ENCODE measurements at regions not wholly inside any gene's neighbourhood (a gene's known extent, or its start where the extent isn't known, plus 50 kb on each side); places are given as distances from the start of the nearest gene placed in this dataset.

DNA sequence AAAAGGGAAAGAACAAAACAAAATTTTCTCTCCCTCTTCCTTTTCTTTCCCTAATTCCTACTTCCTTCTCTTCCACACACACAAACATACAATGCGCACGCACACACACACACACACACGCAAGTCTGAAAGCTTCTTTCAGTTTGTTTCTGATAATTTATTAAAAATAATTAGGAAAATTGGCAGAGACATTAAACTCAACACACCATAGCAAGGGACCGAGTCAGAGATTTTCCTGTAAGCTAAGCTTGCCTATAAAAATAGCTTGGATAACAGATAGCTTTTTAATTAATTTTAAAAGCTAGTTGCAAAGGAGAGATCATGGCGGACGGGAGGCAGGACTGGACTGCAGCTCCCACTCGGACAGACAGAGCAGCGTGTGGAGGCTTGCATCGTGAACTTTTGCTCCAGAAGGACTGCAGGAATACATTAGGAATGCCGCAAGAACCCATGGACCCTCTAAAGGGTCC, 92.6 kb upstream of the MAPK10 start:
- Histone ChIP-seq H3K4me3 (replicated peaks in 1 of 3; ENCODE audit: insufficient read depth in 1 of 3, low read depth in 2 of 3, low read length in 3 of 3) (no peak overlapping the region), H3K27ac (ENCODE audit: extremely low read length, insufficient read depth, low read length) (no peak overlapping the region), H3K79me2 (ENCODE audit: insufficient read depth, low read length) (no peaks in the 10 kb centered on the region), H2AFZ (ENCODE audit: low read length) (no peak overlapping the region), H3K4me2 (ENCODE audit: low read depth, low read length) (no peak overlapping the region), H3K27me3 (ENCODE audit: control insufficient read depth in 1 of 2, insufficient read depth in 2 of 2, low read length in 2 of 2) (no peaks in the 10 kb centered on the region), H3K36me3 (replicated peaks in 1 of 2; ENCODE audit: control insufficient read depth in 1 of 2, insufficient read depth in 2 of 2, low read length in 2 of 2) (no peaks in the 10 kb centered on the region), H3K4me1 (ENCODE audit: insufficient read depth, low read length) (no peaks in the 10 kb centered on the region), H3K9me3 (ENCODE audit: low read length) (no peaks in the 10 kb centered on the region), H3K9ac (ENCODE audit: insufficient read depth, low read depth, low read length) (no peak overlapping the region), H4K20me1 (ENCODE audit: insufficient read depth, low read length) (no peaks in the 10 kb centered on the region)
- no peak for FAIRE-seq
- BruUV-seq (replicated peaks): no TSS peak
- DNase-seq (ENCODE audit: low spot score): no peak
- in situ Hi-C loops (cut with HindIII; ENCODE audit: extremely low pct_ligation_motif_present, low pct_unique_long_range_greater_than_20kb): no loop called here
- 42% methylated on average over 10 of the region's 10 CpGs for WGBS (ENCODE audit: low lambda C conversion rate)
- ATAC-seq: no peak
- ChIA-PET CTCF (ENCODE audit: low intra/inter-chr PET ratio, low total read pairs) (no interaction called here), POLR2A (no interaction called here)
- intact Hi-C loops (cut with micrococcal nuclease; ENCODE audit: unreplicated experiment): no loop called here
- TF ChIP-seq, protein P1, sequence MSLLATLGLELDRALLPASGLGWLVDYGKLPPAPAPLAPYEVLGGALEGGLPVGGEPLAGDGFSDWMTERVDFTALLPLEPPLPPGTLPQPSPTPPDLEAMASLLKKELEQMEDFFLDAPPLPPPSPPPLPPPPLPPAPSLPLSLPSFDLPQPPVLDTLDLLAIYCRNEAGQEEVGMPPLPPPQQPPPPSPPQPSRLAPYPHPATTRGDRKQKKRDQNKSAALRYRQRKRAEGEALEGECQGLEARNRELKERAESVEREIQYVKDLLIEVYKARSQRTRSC (CRISPR knock-in tag; IDR thresholded peaks at IDR 0.05; ENCODE audit: low read depth): no peak
- no peak for TF ChIP-seq ZNF589 (CRISPR knock-in tag; conservative IDR thresholded peaks at IDR 0.05)
- TF ChIP-seq, protein P2, sequence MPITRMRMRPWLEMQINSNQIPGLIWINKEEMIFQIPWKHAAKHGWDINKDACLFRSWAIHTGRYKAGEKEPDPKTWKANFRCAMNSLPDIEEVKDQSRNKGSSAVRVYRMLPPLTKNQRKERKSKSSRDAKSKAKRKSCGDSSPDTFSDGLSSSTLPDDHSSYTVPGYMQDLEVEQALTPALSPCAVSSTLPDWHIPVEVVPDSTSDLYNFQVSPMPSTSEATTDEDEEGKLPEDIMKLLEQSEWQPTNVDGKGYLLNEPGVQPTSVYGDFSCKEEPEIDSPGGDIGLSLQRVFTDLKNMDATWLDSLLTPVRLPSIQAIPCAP (CRISPR knock-in tag; IDR thresholded peaks at IDR 0.05; ENCODE audit: low read depth): no peak
- no peak for TF ChIP-seq FIP1L1 (IDR thresholded peaks at IDR 0.05; ENCODE audit: borderline replicate concordance, insufficient read depth, low read depth, low read length)
- TF ChIP-seq ZSCAN12 (CRISPR knock-in tag; IDR thresholded peaks at IDR 0.05): no peak
- no peak for TF ChIP-seq ZSCAN25 (CRISPR knock-in tag; IDR thresholded peaks at IDR 0.05)
- TF ChIP-seq ZNF256 (CRISPR knock-in tag; conservative IDR thresholded peaks at IDR 0.05): no peak
- no peak for TF ChIP-seq NFIB (CRISPR knock-in tag; IDR thresholded peaks at IDR 0.05; ENCODE audit: borderline replicate concordance)
- TF ChIP-seq SIN3A (IDR thresholded peaks at IDR 0.05; ENCODE audit: borderline replicate concordance, low read depth, low read length): no peak
- TF ChIP-seq MXI1 (IDR thresholded peaks at IDR 0.05; ENCODE audit: borderline replicate concordance, low read depth, low read length): no peak
- TF ChIP-seq RARG (CRISPR knock-in tag; IDR thresholded peaks at IDR 0.05; ENCODE audit: low read depth): no peak
- no peak for TF ChIP-seq TEAD2 (CRISPR knock-in tag; IDR thresholded peaks at IDR 0.05)
- no peak for TF ChIP-seq CHCHD3 (CRISPR knock-in tag; IDR thresholded peaks at IDR 0.05)
- no peak for TF ChIP-seq BORCS8-MEF2B (CRISPR knock-in tag; IDR thresholded peaks at IDR 0.05)
- TF ChIP-seq, protein P3, sequence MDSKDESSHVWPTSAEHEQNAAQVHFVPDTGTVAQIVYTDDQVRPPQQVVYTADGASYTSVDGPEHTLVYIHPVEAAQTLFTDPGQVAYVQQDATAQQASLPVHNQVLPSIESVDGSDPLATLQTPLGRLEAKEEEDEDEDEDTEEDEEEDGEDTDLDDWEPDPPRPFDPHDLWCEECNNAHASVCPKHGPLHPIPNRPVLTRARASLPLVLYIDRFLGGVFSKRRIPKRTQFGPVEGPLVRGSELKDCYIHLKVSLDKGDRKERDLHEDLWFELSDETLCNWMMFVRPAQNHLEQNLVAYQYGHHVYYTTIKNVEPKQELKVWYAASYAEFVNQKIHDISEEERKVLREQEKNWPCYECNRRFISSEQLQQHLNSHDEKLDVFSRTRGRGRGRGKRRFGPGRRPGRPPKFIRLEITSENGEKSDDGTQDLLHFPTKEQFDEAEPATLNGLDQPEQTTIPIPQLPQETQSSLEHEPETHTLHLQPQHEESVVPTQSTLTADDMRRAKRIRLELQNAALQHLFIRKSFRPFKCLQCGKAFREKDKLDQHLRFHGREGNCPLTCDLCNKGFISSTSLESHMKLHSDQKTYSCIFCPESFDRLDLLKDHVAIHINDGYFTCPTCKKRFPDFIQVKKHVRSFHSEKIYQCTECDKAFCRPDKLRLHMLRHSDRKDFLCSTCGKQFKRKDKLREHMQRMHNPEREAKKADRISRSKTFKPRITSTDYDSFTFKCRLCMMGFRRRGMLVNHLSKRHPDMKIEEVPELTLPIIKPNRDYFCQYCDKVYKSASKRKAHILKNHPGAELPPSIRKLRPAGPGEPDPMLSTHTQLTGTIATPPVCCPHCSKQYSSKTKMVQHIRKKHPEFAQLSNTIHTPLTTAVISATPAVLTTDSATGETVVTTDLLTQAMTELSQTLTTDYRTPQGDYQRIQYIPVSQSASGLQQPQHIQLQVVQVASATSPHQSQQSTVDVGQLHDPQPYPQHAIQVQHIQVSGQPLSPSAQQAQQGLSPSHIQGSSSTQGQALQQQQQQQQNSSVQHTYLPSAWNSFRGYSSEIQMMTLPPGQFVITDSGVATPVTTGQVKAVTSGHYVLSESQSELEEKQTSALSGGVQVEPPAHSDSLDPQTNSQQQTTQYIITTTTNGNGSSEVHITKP (CRISPR knock-in tag; IDR thresholded peaks at IDR 0.05; ENCODE audit: low read depth): no peak
- TF ChIP-seq PAX8 (CRISPR knock-in tag; IDR thresholded peaks at IDR 0.05; ENCODE audit: borderline replicate concordance): no peak
- TF ChIP-seq, protein P4, sequence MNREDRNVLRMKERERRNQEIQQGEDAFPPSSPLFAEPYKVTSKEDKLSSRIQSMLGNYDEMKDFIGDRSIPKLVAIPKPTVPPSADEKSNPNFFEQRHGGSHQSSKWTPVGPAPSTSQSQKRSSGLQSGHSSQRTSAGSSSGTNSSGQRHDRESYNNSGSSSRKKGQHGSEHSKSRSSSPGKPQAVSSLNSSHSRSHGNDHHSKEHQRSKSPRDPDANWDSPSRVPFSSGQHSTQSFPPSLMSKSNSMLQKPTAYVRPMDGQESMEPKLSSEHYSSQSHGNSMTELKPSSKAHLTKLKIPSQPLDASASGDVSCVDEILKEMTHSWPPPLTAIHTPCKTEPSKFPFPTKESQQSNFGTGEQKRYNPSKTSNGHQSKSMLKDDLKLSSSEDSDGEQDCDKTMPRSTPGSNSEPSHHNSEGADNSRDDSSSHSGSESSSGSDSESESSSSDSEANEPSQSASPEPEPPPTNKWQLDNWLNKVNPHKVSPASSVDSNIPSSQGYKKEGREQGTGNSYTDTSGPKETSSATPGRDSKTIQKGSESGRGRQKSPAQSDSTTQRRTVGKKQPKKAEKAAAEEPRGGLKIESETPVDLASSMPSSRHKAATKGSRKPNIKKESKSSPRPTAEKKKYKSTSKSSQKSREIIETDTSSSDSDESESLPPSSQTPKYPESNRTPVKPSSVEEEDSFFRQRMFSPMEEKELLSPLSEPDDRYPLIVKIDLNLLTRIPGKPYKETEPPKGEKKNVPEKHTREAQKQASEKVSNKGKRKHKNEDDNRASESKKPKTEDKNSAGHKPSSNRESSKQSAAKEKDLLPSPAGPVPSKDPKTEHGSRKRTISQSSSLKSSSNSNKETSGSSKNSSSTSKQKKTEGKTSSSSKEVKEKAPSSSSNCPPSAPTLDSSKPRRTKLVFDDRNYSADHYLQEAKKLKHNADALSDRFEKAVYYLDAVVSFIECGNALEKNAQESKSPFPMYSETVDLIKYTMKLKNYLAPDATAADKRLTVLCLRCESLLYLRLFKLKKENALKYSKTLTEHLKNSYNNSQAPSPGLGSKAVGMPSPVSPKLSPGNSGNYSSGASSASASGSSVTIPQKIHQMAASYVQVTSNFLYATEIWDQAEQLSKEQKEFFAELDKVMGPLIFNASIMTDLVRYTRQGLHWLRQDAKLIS (CRISPR knock-in tag; IDR thresholded peaks at IDR 0.05): no peak
